ENCODE measurements at regions not wholly inside any gene's neighbourhood (a gene's known extent, or its start where the extent isn't known, plus 50 kb on each side); places are given as distances from the start of the nearest gene placed in this dataset.

DNA sequence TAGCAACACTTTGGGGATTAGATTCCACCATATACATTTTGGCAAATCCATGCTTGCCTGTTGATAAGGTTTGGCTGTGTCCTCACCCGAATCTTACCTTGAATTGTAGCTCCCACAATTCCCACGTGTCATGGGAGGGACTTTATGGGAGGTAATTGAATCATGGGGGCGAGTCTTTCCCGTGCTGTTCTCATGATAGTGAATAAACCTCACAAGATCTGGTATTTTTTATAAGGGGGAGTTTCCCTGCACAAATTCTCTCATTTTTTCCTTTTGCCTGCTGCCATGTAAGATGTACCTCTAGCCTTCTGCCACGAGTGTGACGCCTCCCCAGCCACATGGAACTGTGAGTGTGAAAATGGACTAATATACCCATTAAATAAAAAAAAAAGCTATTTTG lies 265.3 kb downstream of the MRPL39 start:
- Histone ChIP-seq H3K4me3 (ENCODE audit: low read depth, low read length) (no peak overlapping the region), H3K27ac (ENCODE audit: extremely low read depth, low read depth, low read length) (no peak overlapping the region), H3K36me3 (ENCODE audit: control insufficient read depth in 2 of 2, insufficient read depth in 1 of 2, low read length in 2 of 2) (no peaks in the 10 kb centered on the region), H3K9me3 (ENCODE audit: control insufficient read depth, insufficient read depth, low read depth, low read length) (no peaks in the 10 kb centered on the region), H3K4me1 (ENCODE audit: control insufficient read depth, insufficient read depth, low read length) (no peaks in the 10 kb centered on the region)
- ChIA-PET POLR2A (no interaction called here), CTCF (no interaction called here)
- no peak for TF ChIP-seq ZNF280D (tag by site-specific recombination; IDR thresholded peaks at IDR 0.05)
- TF ChIP-seq ZNF600 (tag by site-specific recombination; IDR thresholded peaks at IDR 0.05), result no peak
- no peak for TF ChIP-seq ZNF837 (tag by site-specific recombination; IDR thresholded peaks at IDR 0.05)
- no peak for TF ChIP-seq ZFP69B (tag by site-specific recombination; IDR thresholded peaks at IDR 0.05)
- no peak for TF ChIP-seq SP7 (tag by site-specific recombination; IDR thresholded peaks at IDR 0.05)
- no peak for TF ChIP-seq ZFP37 (tag by site-specific recombination; IDR thresholded peaks at IDR 0.05)
- TF ChIP-seq ZNF501 (tag by site-specific recombination; IDR thresholded peaks at IDR 0.05), result no peak
- TF ChIP-seq ZBTB8A (tag by site-specific recombination; IDR thresholded peaks at IDR 0.05), result no peak
- TF ChIP-seq ZNF549 (tag by site-specific recombination; IDR thresholded peaks at IDR 0.05), result no peak
- no peak for TF ChIP-seq ZSCAN4 (tag by site-specific recombination; IDR thresholded peaks at IDR 0.05)
- TF ChIP-seq ZBTB21 (tag by site-specific recombination; IDR thresholded peaks at IDR 0.05), result no peak
- no peak for TF ChIP-seq ZBTB1 (tag by site-specific recombination; IDR thresholded peaks at IDR 0.05)
- no peak for TF ChIP-seq ZNF423 (tag by site-specific recombination; IDR thresholded peaks at IDR 0.05)
- TF ChIP-seq ZNF830 (tag by site-specific recombination; IDR thresholded peaks at IDR 0.05; ENCODE audit: low read depth), result no peak
- TF ChIP-seq ZNF785 (tag by site-specific recombination; IDR thresholded peaks at IDR 0.05), result no peak
- no peak for TF ChIP-seq ZNF174 (tag by site-specific recombination; IDR thresholded peaks at IDR 0.05)

DNA sequence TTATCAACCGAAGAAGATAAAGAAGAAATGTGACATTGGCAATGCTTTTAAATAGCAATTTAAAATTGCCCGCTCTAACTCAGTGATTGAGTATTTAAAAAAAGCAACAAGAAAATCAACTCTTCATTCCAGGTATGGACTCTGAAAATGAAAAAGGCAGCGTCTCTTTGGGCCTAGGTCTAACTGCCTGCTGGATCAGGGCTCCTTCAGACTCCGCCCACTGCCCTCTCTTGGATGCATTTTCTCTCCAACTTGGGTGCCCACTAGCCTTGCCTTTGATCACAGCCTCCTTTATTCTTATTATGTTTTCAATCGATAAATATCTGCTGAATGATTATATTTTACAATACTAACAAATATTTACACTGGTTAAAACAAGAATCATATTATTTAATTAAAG lies 268.9 kb downstream of the MRPL39 start:
- no peak overlapping the region for H3K27ac ChIP-seq (ENCODE audit: extremely low read depth, low read depth, low read length)
- ChIA-PET CTCF (interaction anchor here (1.0 kb wide), 1 partner anchor 13 kb away, joined by 3 read pairs; no protein-coding TSS in a partner anchor), POLR2A (no interaction called here)

More for the DNA sequence above, 268.9 kb downstream of the MRPL39 start:
- Histone ChIP-seq H3K4me1 (ENCODE audit: control insufficient read depth, insufficient read depth, low read length) (no peaks in the 10 kb centered on the region), H3K9me3 (ENCODE audit: control insufficient read depth, insufficient read depth, low read depth, low read length) (no peaks in the 10 kb centered on the region), H3K4me3 (ENCODE audit: low read depth, low read length) (no peak overlapping the region), H3K36me3 (ENCODE audit: control insufficient read depth in 2 of 2, insufficient read depth in 1 of 2, low read length in 2 of 2) (no peaks in the 10 kb centered on the region)
- TF ChIP-seq, protein P1, sequence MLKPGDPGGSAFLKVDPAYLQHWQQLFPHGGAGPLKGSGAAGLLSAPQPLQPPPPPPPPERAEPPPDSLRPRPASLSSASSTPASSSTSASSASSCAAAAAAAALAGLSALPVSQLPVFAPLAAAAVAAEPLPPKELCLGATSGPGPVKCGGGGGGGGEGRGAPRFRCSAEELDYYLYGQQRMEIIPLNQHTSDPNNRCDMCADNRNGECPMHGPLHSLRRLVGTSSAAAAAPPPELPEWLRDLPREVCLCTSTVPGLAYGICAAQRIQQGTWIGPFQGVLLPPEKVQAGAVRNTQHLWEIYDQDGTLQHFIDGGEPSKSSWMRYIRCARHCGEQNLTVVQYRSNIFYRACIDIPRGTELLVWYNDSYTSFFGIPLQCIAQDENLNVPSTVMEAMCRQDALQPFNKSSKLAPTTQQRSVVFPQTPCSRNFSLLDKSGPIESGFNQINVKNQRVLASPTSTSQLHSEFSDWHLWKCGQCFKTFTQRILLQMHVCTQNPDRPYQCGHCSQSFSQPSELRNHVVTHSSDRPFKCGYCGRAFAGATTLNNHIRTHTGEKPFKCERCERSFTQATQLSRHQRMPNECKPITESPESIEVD (tag by site-specific recombination; IDR thresholded peaks at IDR 0.05), result no peak
- TF ChIP-seq, protein P2, sequence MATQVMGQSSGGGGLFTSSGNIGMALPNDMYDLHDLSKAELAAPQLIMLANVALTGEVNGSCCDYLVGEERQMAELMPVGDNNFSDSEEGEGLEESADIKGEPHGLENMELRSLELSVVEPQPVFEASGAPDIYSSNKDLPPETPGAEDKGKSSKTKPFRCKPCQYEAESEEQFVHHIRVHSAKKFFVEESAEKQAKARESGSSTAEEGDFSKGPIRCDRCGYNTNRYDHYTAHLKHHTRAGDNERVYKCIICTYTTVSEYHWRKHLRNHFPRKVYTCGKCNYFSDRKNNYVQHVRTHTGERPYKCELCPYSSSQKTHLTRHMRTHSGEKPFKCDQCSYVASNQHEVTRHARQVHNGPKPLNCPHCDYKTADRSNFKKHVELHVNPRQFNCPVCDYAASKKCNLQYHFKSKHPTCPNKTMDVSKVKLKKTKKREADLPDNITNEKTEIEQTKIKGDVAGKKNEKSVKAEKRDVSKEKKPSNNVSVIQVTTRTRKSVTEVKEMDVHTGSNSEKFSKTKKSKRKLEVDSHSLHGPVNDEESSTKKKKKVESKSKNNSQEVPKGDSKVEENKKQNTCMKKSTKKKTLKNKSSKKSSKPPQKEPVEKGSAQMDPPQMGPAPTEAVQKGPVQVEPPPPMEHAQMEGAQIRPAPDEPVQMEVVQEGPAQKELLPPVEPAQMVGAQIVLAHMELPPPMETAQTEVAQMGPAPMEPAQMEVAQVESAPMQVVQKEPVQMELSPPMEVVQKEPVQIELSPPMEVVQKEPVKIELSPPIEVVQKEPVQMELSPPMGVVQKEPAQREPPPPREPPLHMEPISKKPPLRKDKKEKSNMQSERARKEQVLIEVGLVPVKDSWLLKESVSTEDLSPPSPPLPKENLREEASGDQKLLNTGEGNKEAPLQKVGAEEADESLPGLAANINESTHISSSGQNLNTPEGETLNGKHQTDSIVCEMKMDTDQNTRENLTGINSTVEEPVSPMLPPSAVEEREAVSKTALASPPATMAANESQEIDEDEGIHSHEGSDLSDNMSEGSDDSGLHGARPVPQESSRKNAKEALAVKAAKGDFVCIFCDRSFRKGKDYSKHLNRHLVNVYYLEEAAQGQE (tag by site-specific recombination; IDR thresholded peaks at IDR 0.05), result no peak
- TF ChIP-seq TRIM28 (IDR thresholded peaks at IDR 0.05; ENCODE audit: borderline replicate concordance, low read length) (no peak), ZBTB17 (tag by site-specific recombination; IDR thresholded peaks at IDR 0.05) (no peak), GLIS2 (tag by site-specific recombination; IDR thresholded peaks at IDR 0.05) (no peak), ZNF112 (tag by site-specific recombination; IDR thresholded peaks at IDR 0.05) (no peak), ZNF664 (tag by site-specific recombination; IDR thresholded peaks at IDR 0.05) (no peak), FEZF1 (tag by site-specific recombination; IDR thresholded peaks at IDR 0.05) (no peak), ZNF629 (tag by site-specific recombination; IDR thresholded peaks at IDR 0.05) (no peak), ZNF555 (tag by site-specific recombination; conservative IDR thresholded peaks at IDR 0.05) (no peak), GLI4 (tag by site-specific recombination; IDR thresholded peaks at IDR 0.05) (no peak), ZNF175 (tag by site-specific recombination; IDR thresholded peaks at IDR 0.05) (no peak)

All from HEK293 (cell line).